GM12878 (cell line): ENCODE measurements at regions not wholly inside any gene's neighbourhood (a gene's known extent, or its start where the extent isn't known, plus 50 kb on each side); places are given as distances from the start of the nearest gene placed in this dataset.
"Not testable (repeated sequence)": the region's sequence is repeated elsewhere in the genome, so short reads cannot be mapped to it uniquely, and the experiment has no call there.

Experiments
- ATAC-seq: fragments of 200-7000 bp; cut with Tn5 transposase; 3 replicates; pipeline ENCODE4 v1.9.1; 2020; ENCODE audit warnings: mild to moderate bottlenecking, moderate library complexity
- BruUV-seq: library from RNA; stranded (reverse); fragments of 400-500 nt; replicated peaks from 2 replicates; lab custom pipeline; 2021; lab: Mats Ljungman, UMichigan
- CTCF ChIA-PET: fragments of 300-600 bp; sonication (Branson Sonifier 250); formaldehyde crosslinking; extraction: SDS; loops from one replicate; lab custom pipeline; 2021; ENCODE audit warnings: inconsistent platforms; lab: Yijun Ruan, JAX
- POLR2A ChIA-PET: fragments of 350-600 bp; formaldehyde crosslinking; extraction: SDS; loops from one replicate; lab custom pipeline; 2021; ENCODE audit warnings: inconsistent platforms; lab: Charles Lee
- RAD21 ChIA-PET: fragments of 300-600 bp; sonication (Branson Sonifier 250); formaldehyde crosslinking; loops from one replicate; lab custom pipeline; 2023; ENCODE audit warnings: antibody characterized with exemption; ENCODE audit not compliant: unreplicated experiment; lab: Charles Lee
- SMC1A ChIA-PET: fragments of 300-600 bp; sonication (Branson Sonifier 250); formaldehyde crosslinking; loops from one replicate; lab custom pipeline; 2023; ENCODE audit not compliant: unreplicated experiment, uncharacterized antibody; lab: Charles Lee
- DNase-seq: peaks from one replicate; pipeline ENCODE4 v3.0.0-alpha.2; 2011; ENCODE audit warnings: low read depth, low spot score
- FAIRE-seq: peaks from 3 replicates; lab custom pipeline; 2011; peaks lifted over from hg19 to GRCh38; lab: Jason Lieb, UNC
- H2AFZ ChIP-seq: 2 replicates; pipeline ENCODE4 v1.6.0; 2011; ENCODE audit warnings: low read depth, low read length, control low read depth; ENCODE audit not compliant: control insufficient read depth
- H3K27ac ChIP-seq: 2 replicates; pipeline ENCODE4 v1.5.1; 2011; ENCODE audit warnings: control low read depth; ENCODE audit not compliant: control insufficient read depth, insufficient read depth
- H3K27me3 ChIP-seq, 2 experiments: replicated peaks in 1 of 2; 2 replicates each; pipeline versions ENCODE4 v1.6.0 to v1.6.1; 2011; ENCODE audit warnings: low read length in 1 of 2; ENCODE audit not compliant: control insufficient read depth in 2 of 2, insufficient read depth in 2 of 2
- H3K36me3 ChIP-seq, 2 experiments: 2 replicates each; pipeline ENCODE4 v1.5.1; 2011; ENCODE audit warnings: low read length in 1 of 2; ENCODE audit not compliant: control insufficient read depth in 2 of 2, insufficient read depth in 2 of 2
- H3K4me1 ChIP-seq: 2 replicates; pipeline ENCODE4 v1.6.1; 2011; ENCODE audit warnings: mild to moderate bottlenecking, low read length, moderate library complexity, mixed read lengths; ENCODE audit not compliant: control insufficient read depth, insufficient read depth
- H3K4me2 ChIP-seq: 2 replicates; pipeline ENCODE4 v1.6.0; 2011; ENCODE audit warnings: control low read depth; ENCODE audit not compliant: control insufficient read depth, insufficient read depth
- H3K4me3 ChIP-seq: fragments of 200-600 bp; sonication (generic); 2 replicates; pipeline ENCODE4 v1.5.1; 2016
- H3K79me2 ChIP-seq: 2 replicates; pipeline ENCODE4 v1.6.0; 2011; ENCODE audit warnings: low read length; ENCODE audit not compliant: control insufficient read depth, insufficient read depth
- H3K9ac ChIP-seq: 2 replicates; pipeline ENCODE4 v1.8.0; 2011; ENCODE audit warnings: low read length, control low read depth, mixed read lengths; ENCODE audit not compliant: control insufficient read depth, insufficient read depth
- H3K9me3 ChIP-seq: replicated peaks from 3 replicates; pipeline ENCODE4 v1.5.1; 2011; ENCODE audit warnings: mild to moderate bottlenecking, low read length; ENCODE audit not compliant: control insufficient read depth, insufficient read depth
- H4K20me1 ChIP-seq: 2 replicates; pipeline ENCODE4 v1.6.0; 2011; ENCODE audit not compliant: control insufficient read depth, insufficient read depth
- HDAC6 ChIP-seq: fragments of 200-600 bp; sonication (generic); IDR thresholded peaks from one replicate; pipeline ENCODE4 v1.8.0; 2017; ENCODE audit warnings: antibody characterized with exemption; ENCODE audit not compliant: unreplicated experiment
- IRF5 ChIP-seq: fragments of 450-650 bp; IDR thresholded peaks from 2 replicates; pipeline ENCODE4 v1.6.1; 2017; ENCODE audit warnings: borderline replicate concordance
- MTA3 ChIP-seq: IDR thresholded peaks from 2 replicates; pipeline ENCODE4 v1.6.1; 2012; ENCODE audit warnings: low read length, inconsistent platforms, borderline replicate concordance
- NFYB ChIP-seq: IDR thresholded peaks from 2 replicates; pipeline ENCODE4 v1.6.1; 2011; ENCODE audit warnings: low read depth, mild to moderate bottlenecking, low read length, improper control_type of control experiment, moderate library complexity; ENCODE audit not compliant: insufficient read depth
- NRF1 ChIP-seq: conservative IDR thresholded peaks from 2 replicates; pipeline ENCODE4 v1.6.1; 2011; ENCODE audit warnings: mild to moderate bottlenecking, low read depth, low read length, improper control_type of control experiment
- PAX8 ChIP-seq: fragments of 450-650 bp; IDR thresholded peaks from 2 replicates; pipeline ENCODE4 v1.6.1; 2017; ENCODE audit warnings: mild to moderate bottlenecking, moderate library complexity
- RAD21 ChIP-seq: IDR thresholded peaks from 2 replicates; pipeline ENCODE4 v1.6.1; 2011; ENCODE audit warnings: mild to moderate bottlenecking, low read depth, low read length, moderate library complexity; ENCODE audit not compliant: insufficient read depth
- SMAD5 ChIP-seq: IDR thresholded peaks from 2 replicates; pipeline ENCODE4 v1.6.1; 2016; ENCODE audit warnings: antibody characterized with exemption, low read depth
- TBL1XR1 ChIP-seq: IDR thresholded peaks from 2 replicates; pipeline ENCODE4 v1.6.1; 2012; ENCODE audit warnings: low read depth, low read length, improper control_type of control experiment
- TCF7 ChIP-seq: IDR thresholded peaks from 2 replicates; pipeline ENCODE4 v1.6.1; 2014; ENCODE audit warnings: antibody characterized with exemption, borderline replicate concordance
- ZBTB40 ChIP-seq: fragments of 450-650 bp; IDR thresholded peaks from 2 replicates; pipeline ENCODE4 v1.6.1; 2016; ENCODE audit warnings: mild to moderate bottlenecking, moderate library complexity, borderline replicate concordance
- ZNF217 ChIP-seq: fragments of 450-650 bp; IDR thresholded peaks from 2 replicates; pipeline ENCODE4 v1.6.1; 2017; ENCODE audit warnings: antibody characterized with exemption, mild to moderate bottlenecking
- ZNF622 ChIP-seq: fragments of 450-650 bp; IDR thresholded peaks from 2 replicates; pipeline ENCODE4 v1.6.1; 2017; ENCODE audit warnings: mild to moderate bottlenecking, inconsistent platforms
- ZZZ3 ChIP-seq: IDR thresholded peaks from 2 replicates; pipeline ENCODE4 v1.6.1; 2011; ENCODE audit warnings: low read depth; ENCODE audit not compliant: control insufficient read depth, insufficient read length
- WGBS: methylation state at CpG from one replicate; pipeline ENCODE4 v1.1.6; 2016; ENCODE audit warnings: low lambda C conversion rate; ENCODE audit not compliant: insufficient replicate concordance, insufficient coverage; ENCODE audit errors: missing lambda C conversion rate; 5-methylcytosine and 5-hydroxymethylcytosine counted together
- in situ Hi-C: fragments of 300-500 bp; cut with MboI; formaldehyde crosslinking; loops from 9 replicates; pipeline ENCODE4 v1.14.3; 2018; ENCODE audit warnings: mixed read lengths
- intact Hi-C: fragments of 100-400 bp; cut with micrococcal nuclease; formaldehyde crosslinking; loops from one replicate; pipeline ENCODE4 v1.14.2; 2022; ENCODE audit not compliant: unreplicated experiment

GRCh38 chr6:141175458-141175857 is 957.3 kb upstream of the GJE1 start:
- TF ChIP-seq NFYB, result peak; percentile 57; the same call in 1 of the 2 replicates
- CTCF ChIA-PET, H3K36me3 ChIP-seq, DNase-seq, H3K4me1 ChIP-seq, ATAC-seq, SMC1A ChIA-PET, POLR2A ChIA-PET, H3K4me3 ChIP-seq, H3K79me2 ChIP-seq, intact Hi-C loops, H4K20me1 ChIP-seq, H3K9me3 ChIP-seq, RAD21 ChIA-PET, in situ Hi-C loops, H3K27me3 ChIP-seq, H2AFZ ChIP-seq, FAIRE-seq, H3K4me2 ChIP-seq, H3K9ac ChIP-seq, H3K27ac ChIP-seq, BruUV-seq: not testable (repeated sequence)
- WGBS, result 65% methylated on average over 5 of the region's 5 CpGs

GRCh38 chr6:141174932-141175331 is 957.8 kb upstream of the GJE1 start:
- FAIRE-seq, result no peak
- SMC1A ChIA-PET, result no interaction called here
- no TSS peak for BruUV-seq
- intact Hi-C loops, result no loop called here
- RAD21 ChIA-PET, result no interaction called here
- Histone ChIP-seq H3K4me3 (no peak overlapping the region), H4K20me1 (no peaks in the 10 kb centered on the region), H3K4me1 (no peaks in the 10 kb centered on the region), H3K27ac (no peak overlapping the region), H3K4me2 (no peak overlapping the region), H3K9ac (no peak overlapping the region), H3K27me3 (no peaks in the 10 kb centered on the region), H3K9me3 (no peaks in the 10 kb centered on the region; the same call in 2 of the 3 replicates), H3K79me2 (no peaks in the 10 kb centered on the region), H3K36me3 (no peaks in the 10 kb centered on the region), H2AFZ (no peak overlapping the region)
- POLR2A ChIA-PET, result no interaction called here
- in situ Hi-C loops, result no loop called here
- WGBS, result 52% methylated on average over 18 of the region's 18 CpGs
- no peak for ATAC-seq
- DNase-seq, result no peak
- CTCF ChIA-PET, result no interaction called here
- no peak for TF ChIP-seq RAD21
- TF ChIP-seq IRF5, result no peak
- TF ChIP-seq MTA3, result no peak
- TF ChIP-seq NRF1, result no peak
- no peak for TF ChIP-seq ZZZ3
- no peak for TF ChIP-seq PAX8
- TF ChIP-seq SMAD5, result no peak
- TF ChIP-seq ZNF622, result no peak
- no peak for TF ChIP-seq ZNF217
- TF ChIP-seq HDAC6, result no peak
- no peak for TF ChIP-seq ZBTB40
- no peak for TF ChIP-seq TBL1XR1
- no peak for TF ChIP-seq TCF7
